ENCODE measurements at regions not wholly inside any gene's neighbourhood (a gene's known extent, or its start where the extent isn't known, plus 50 kb on each side); places are given as distances from the start of the nearest gene placed in this dataset.

- TF ChIP-seq CTCF (conservative IDR thresholded peaks at IDR 0.05) (no peak), EZH2 (IDR thresholded peaks at IDR 0.05; ENCODE audit: low read depth) (no peak)
These were observed 916.7 kb downstream of the PLOD2 start for GRCh38 chr3:145244327-145244726.

Data from PC-9 (cell line).